Heart left ventricle (tissue), 13 donors: ENCODE measurements at regions not wholly inside any gene's neighbourhood (a gene's known extent, or its start where the extent isn't known, plus 50 kb on each side); places are given as distances from the start of the nearest gene placed in this dataset.

Source experiments
- POLR2A ChIP-seq, 2 donors: fragments of 450-650 bp; IDR thresholded peaks; one replicate each; pipeline ENCODE4 v1.6.1; 2017; ENCODE audit warnings: antibody characterized with exemption in 2 of 2, mild to moderate bottlenecking in 2 of 2, moderate library complexity in 2 of 2
- TF ChIP-seq, protein P1 (sequence below), 12 donors: fragments of 200-600 bp; sonication (generic) in 4 of 12; IDR thresholded peaks; one replicate each; pipeline versions ENCODE4 v1.5.0 to v1.8.0; 2018 to 2022; ENCODE audit warnings: antibody characterized with exemption in 12 of 12, mild to moderate bottlenecking in 5 of 12
- donor health status: ischemic (EF 13 %, LVEDD 7.1; RV severe dilation, severe dysfunction).
- donor health status: DM: no; HTN: yes; CAD: no.
- donor health status: DM: no; HTN: no; CAD: no.
- donor health status: ischemic (EF 25% LVEDD 6.9; RV normal size, moderate dysfunction).
- donor health status: ischemic (EF 25% LVEDD 5.7; RV mildly dilated, moderate dysfunction).
- donor health status: ischemic (EF 35%, LVEDD 5.7; RV mildly dilated, moderate dysfunction).
- donor health status: nonischemic (EF 11% LVEDD 7.7; RV severe dilation, severe dysfunction).
- donor health status: DM: yes; HTN: yes; CAD: no.
- donor health status: PGD.
- donor health status: ischemic (EF 29% LVEDD 5.4; RV normal size, mild dysfunction).
- donor health status: nonischemic (EF 23%, LVEDD 6.1; RV moderate dilation, normal function).

DNA sequence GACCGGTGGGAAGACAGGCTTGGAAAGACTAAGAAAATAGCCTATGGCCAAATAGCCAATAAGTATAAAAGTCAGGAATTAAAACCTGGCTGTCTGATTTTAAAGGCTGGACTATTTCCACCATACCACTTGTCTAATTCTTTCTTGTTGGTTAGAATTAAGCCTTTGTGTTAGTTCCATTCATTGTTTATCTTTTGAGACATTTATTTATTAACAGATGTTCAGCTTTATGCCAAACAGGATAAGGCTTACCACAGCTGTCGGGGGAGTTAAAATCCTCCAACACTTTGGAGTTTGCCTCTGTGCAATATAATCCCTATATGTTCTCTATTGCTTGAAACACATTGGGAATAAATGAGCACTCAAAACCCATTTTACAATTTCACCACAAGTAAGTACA is 208.3 kb downstream of the TMEM200A start:
- TF ChIP-seq, protein P1, sequence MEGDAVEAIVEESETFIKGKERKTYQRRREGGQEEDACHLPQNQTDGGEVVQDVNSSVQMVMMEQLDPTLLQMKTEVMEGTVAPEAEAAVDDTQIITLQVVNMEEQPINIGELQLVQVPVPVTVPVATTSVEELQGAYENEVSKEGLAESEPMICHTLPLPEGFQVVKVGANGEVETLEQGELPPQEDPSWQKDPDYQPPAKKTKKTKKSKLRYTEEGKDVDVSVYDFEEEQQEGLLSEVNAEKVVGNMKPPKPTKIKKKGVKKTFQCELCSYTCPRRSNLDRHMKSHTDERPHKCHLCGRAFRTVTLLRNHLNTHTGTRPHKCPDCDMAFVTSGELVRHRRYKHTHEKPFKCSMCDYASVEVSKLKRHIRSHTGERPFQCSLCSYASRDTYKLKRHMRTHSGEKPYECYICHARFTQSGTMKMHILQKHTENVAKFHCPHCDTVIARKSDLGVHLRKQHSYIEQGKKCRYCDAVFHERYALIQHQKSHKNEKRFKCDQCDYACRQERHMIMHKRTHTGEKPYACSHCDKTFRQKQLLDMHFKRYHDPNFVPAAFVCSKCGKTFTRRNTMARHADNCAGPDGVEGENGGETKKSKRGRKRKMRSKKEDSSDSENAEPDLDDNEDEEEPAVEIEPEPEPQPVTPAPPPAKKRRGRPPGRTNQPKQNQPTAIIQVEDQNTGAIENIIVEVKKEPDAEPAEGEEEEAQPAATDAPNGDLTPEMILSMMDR (IDR thresholded peaks at IDR 0.05) = no peak
- TF ChIP-seq POLR2A (IDR thresholded peaks at IDR 0.05) = no peak
